ENCODE measurements at regions not wholly inside any gene's neighbourhood (a gene's known extent, or its start where the extent isn't known, plus 50 kb on each side); places are given as distances from the start of the nearest gene placed in this dataset.

- no peak for TF ChIP-seq CTCF (IDR thresholded peaks at IDR 0.05; ENCODE audit: insufficient read depth, low read depth, low read length)
- H3K4me3 ChIP-seq (ENCODE audit: low read depth, low read length), result no peak overlapping the region
- no peak for DNase-seq (ENCODE audit: low read depth)
Observed at GRCh38 chr7:54390565-54390964, 151.6 kb upstream of the VSTM2A start.

GRCh38 chr7:54392935-54393334 lies 149.2 kb upstream of the VSTM2A start:
- H3K4me3 ChIP-seq (ENCODE audit: low read depth, low read length), result no peak overlapping the region
- no peak for DNase-seq (ENCODE audit: low read depth)
- TF ChIP-seq CTCF (IDR thresholded peaks at IDR 0.05; ENCODE audit: insufficient read depth, low read depth, low read length), result no peak

GRCh38 chr7:54394834-54395233 lies 147.3 kb upstream of the VSTM2A start:
- no peak overlapping the region for H3K4me3 ChIP-seq (ENCODE audit: low read depth, low read length)
- DNase-seq (ENCODE audit: low read depth), result no peak
- TF ChIP-seq CTCF (IDR thresholded peaks at IDR 0.05; ENCODE audit: insufficient read depth, low read depth, low read length), result no peak

- TF ChIP-seq CTCF (IDR thresholded peaks at IDR 0.05; ENCODE audit: insufficient read depth, low read depth, low read length), result no peak
- no peak for DNase-seq (ENCODE audit: low read depth)
- no peak overlapping the region for H3K4me3 ChIP-seq (ENCODE audit: low read depth, low read length)
Observed at GRCh38 chr7:54397836-54398612, 144.2 kb upstream of the VSTM2A start.

GRCh38 chr7:54398863-54399262 lies 143.3 kb upstream of the VSTM2A start:
- TF ChIP-seq CTCF (IDR thresholded peaks at IDR 0.05; ENCODE audit: insufficient read depth, low read depth, low read length), result no peak
- no peak for DNase-seq (ENCODE audit: low read depth)
- H3K4me3 ChIP-seq (ENCODE audit: low read depth, low read length), result no peak overlapping the region

GRCh38 chr7:54409917-54410316 lies 132.3 kb upstream of the VSTM2A start:
- no peak for DNase-seq (ENCODE audit: low read depth)
- no peak for TF ChIP-seq CTCF (IDR thresholded peaks at IDR 0.05; ENCODE audit: insufficient read depth, low read depth, low read length)
- no peak overlapping the region for H3K4me3 ChIP-seq (ENCODE audit: low read depth, low read length)

- no peak for DNase-seq (ENCODE audit: low read depth)
- H3K4me3 ChIP-seq (ENCODE audit: low read depth, low read length), result no peak overlapping the region
- no peak for TF ChIP-seq CTCF (IDR thresholded peaks at IDR 0.05; ENCODE audit: insufficient read depth, low read depth, low read length)
Observed at GRCh38 chr7:54416678-54417077, 125.5 kb upstream of the VSTM2A start.
